ENCODE measurements at regions not wholly inside any gene's neighbourhood (a gene's known extent, or its start where the extent isn't known, plus 50 kb on each side); places are given as distances from the start of the nearest gene placed in this dataset.

GRCh38 chr7:113491305-113491704 is 373.0 kb upstream of the SMIM30 start:
- TF ChIP-seq CTCF (IDR thresholded peaks at IDR 0.05; ENCODE audit: extremely low read depth, missing control alignments) = no peak
- no peak for DNase-seq (ENCODE audit: low spot score)

GRCh38 chr7:113487925-113488731 is 369.8 kb upstream of the SMIM30 start:
- no peak for TF ChIP-seq CTCF (IDR thresholded peaks at IDR 0.05; ENCODE audit: extremely low read depth, missing control alignments)
- no peak for DNase-seq (ENCODE audit: low spot score)

- DNase-seq (ENCODE audit: low spot score) = no peak
- TF ChIP-seq CTCF (IDR thresholded peaks at IDR 0.05; ENCODE audit: extremely low read depth, missing control alignments) = no peak
Measured at GRCh38 chr7:113486548-113486947, 368.2 kb upstream of the SMIM30 start.

- no peak for TF ChIP-seq CTCF (IDR thresholded peaks at IDR 0.05; ENCODE audit: extremely low read depth, missing control alignments)
- DNase-seq (ENCODE audit: low spot score) = no peak
Measured at GRCh38 chr7:113483657-113484056, 365.3 kb upstream of the SMIM30 start.

- no peak for TF ChIP-seq CTCF (IDR thresholded peaks at IDR 0.05; ENCODE audit: extremely low read depth, missing control alignments)
- DNase-seq (ENCODE audit: low spot score) = no peak
Measured at GRCh38 chr7:113480537-113480936, 362.2 kb upstream of the SMIM30 start.

GRCh38 chr7:113464096-113464855 is 345.9 kb upstream of the SMIM30 start:
- DNase-seq (ENCODE audit: low spot score) = no peak
- TF ChIP-seq CTCF (IDR thresholded peaks at IDR 0.05; ENCODE audit: extremely low read depth, missing control alignments) = no peak

- DNase-seq (ENCODE audit: low spot score) = no peak
- TF ChIP-seq CTCF (IDR thresholded peaks at IDR 0.05; ENCODE audit: extremely low read depth, missing control alignments) = no peak
Measured at GRCh38 chr7:113460067-113460466, 341.7 kb upstream of the SMIM30 start.

Data from GM20000 (cell line).